IMR-90 (cell line): ENCODE measurements at regions not wholly inside any gene's neighbourhood (a gene's known extent, or its start where the extent isn't known, plus 50 kb on each side); places are given as distances from the start of the nearest gene placed in this dataset.

ENCODE experiments used
- ATAC-seq: fragments of 200-7000 bp; cut with Tn5 transposase; 2 replicates; pipeline ENCODE4 v1.9.1; 2020; ENCODE audit warnings: low read depth, mild to moderate bottlenecking, moderate library complexity
- BruUV-seq: library from RNA; stranded (reverse); fragments of 400-500 nt; replicated peaks from 2 replicates; lab custom pipeline; 2021; lab: Mats Ljungman, UMichigan
- CTCF ChIA-PET: fragments of 300-600 bp; formaldehyde crosslinking; extraction: SDS; loops from one replicate; lab custom pipeline; 2021; ENCODE audit warnings: antibody characterized with exemption; lab: Yijun Ruan, JAX
- POLR2A ChIA-PET: fragments of 300-600 bp; sonication (Branson Sonifier 250); formaldehyde crosslinking; loops from one replicate; lab custom pipeline; 2022; ENCODE audit warnings: antibody characterized with exemption; ENCODE audit not compliant: unreplicated experiment; lab: Charles Lee
- DNase-seq: peaks from one replicate; pipeline ENCODE4 v3.0.0; 2013
- H2AFZ ChIP-seq: replicated peaks from 2 replicates; pipeline ENCODE3; 2013; ENCODE audit warnings: low read length, mild to moderate bottlenecking; ENCODE audit not compliant: poor library complexity
- H2AK5ac ChIP-seq: 2 replicates; pipeline ENCODE4 v1.6.1; 2013; ENCODE audit warnings: low read depth, low read length, inconsistent platforms
- H2AK9ac ChIP-seq: replicated peaks from 2 replicates; pipeline ENCODE3; 2013; ENCODE audit warnings: mild to moderate bottlenecking, low read depth, low read length, moderate library complexity; ENCODE audit not compliant: poor library complexity
- H2BK120ac ChIP-seq: 2 replicates; pipeline ENCODE4 v1.6.1; 2013; ENCODE audit warnings: low read depth, low read length, inconsistent platforms
- H2BK15ac ChIP-seq: 3 replicates; pipeline ENCODE4 v1.6.1; 2013; ENCODE audit warnings: low read depth, low read length, inconsistent platforms
- H2BK20ac ChIP-seq: 2 replicates; pipeline ENCODE4 v1.6.1; 2013; ENCODE audit warnings: low read depth, mild to moderate bottlenecking, inconsistent platforms, low read length, moderate library complexity
- H2BK5ac ChIP-seq: 2 replicates; pipeline ENCODE4 v1.6.1; 2013; ENCODE audit warnings: mild to moderate bottlenecking, low read depth, low read length, inconsistent platforms; ENCODE audit not compliant: poor library complexity, severe bottlenecking
- H3K14ac ChIP-seq: replicated peaks from 2 replicates; pipeline ENCODE4 v1.6.1; 2013; ENCODE audit warnings: low read depth, low read length, inconsistent platforms
- H3K18ac ChIP-seq: 2 replicates; pipeline ENCODE4 v1.6.1; 2013; ENCODE audit warnings: low read depth, low read length, control low read depth
- H3K23ac ChIP-seq: 2 replicates; pipeline ENCODE4 v1.6.1; 2013; ENCODE audit warnings: low read depth, low read length, inconsistent platforms
- H3K27ac ChIP-seq: 2 replicates; pipeline ENCODE4 v1.5.1; 2013; ENCODE audit warnings: mild to moderate bottlenecking, control low read depth, low read length; ENCODE audit not compliant: insufficient read depth
- H3K27me3 ChIP-seq: 2 replicates; pipeline ENCODE4 v1.6.1; 2013; ENCODE audit warnings: low read length; ENCODE audit not compliant: control insufficient read depth, insufficient read depth
- H3K36me3 ChIP-seq: 2 replicates; pipeline ENCODE4 v1.6.1; 2013; ENCODE audit warnings: low read length, mixed read lengths; ENCODE audit not compliant: control insufficient read depth, insufficient read depth
- H3K4ac ChIP-seq: 2 replicates; pipeline ENCODE4 v1.6.1; 2013; ENCODE audit warnings: low read depth, low read length, inconsistent platforms
- H3K4me1 ChIP-seq: 2 replicates; pipeline ENCODE4 v1.6.1; 2013; ENCODE audit warnings: low read length, mixed read lengths; ENCODE audit not compliant: control insufficient read depth, insufficient read depth
- H3K4me2 ChIP-seq: 2 replicates; pipeline ENCODE4 v1.6.1; 2013; ENCODE audit warnings: low read depth, mild to moderate bottlenecking, control low read depth, low read length, moderate library complexity
- H3K4me3 ChIP-seq: 2 replicates; pipeline ENCODE4 v1.5.1; 2013; ENCODE audit warnings: low read depth, mild to moderate bottlenecking, control low read depth, low read length, moderate library complexity; ENCODE audit not compliant: insufficient read depth
- H3K56ac ChIP-seq: 2 replicates; pipeline ENCODE4 v1.6.1; 2013; ENCODE audit warnings: low read length, inconsistent platforms; ENCODE audit not compliant: insufficient read depth; ENCODE audit errors: extremely low read depth
- H3K79me1 ChIP-seq, 2 experiments: 2 replicates each; pipeline ENCODE4 v1.6.1; 2013; ENCODE audit warnings: low read length in 2 of 2, inconsistent platforms in 1 of 2, low read depth in 1 of 2
- H3K9ac ChIP-seq: 2 replicates; pipeline ENCODE4 v1.6.1; 2013; ENCODE audit warnings: low read depth, low read length, control low read depth
- H3K9me1 ChIP-seq: 2 replicates; pipeline ENCODE4 v1.6.1; 2013; ENCODE audit warnings: low read length, inconsistent platforms; ENCODE audit not compliant: insufficient read depth
- H3K9me3 ChIP-seq: 2 replicates; pipeline ENCODE4 v1.6.1; 2013; ENCODE audit warnings: low read length; ENCODE audit not compliant: control insufficient read depth, insufficient read depth
- H4K20me1 ChIP-seq: 2 replicates; pipeline ENCODE4 v1.6.1; 2013; ENCODE audit warnings: low read length, inconsistent platforms; ENCODE audit not compliant: insufficient read depth
- H4K5ac ChIP-seq: 2 replicates; pipeline ENCODE4 v1.6.1; 2013; ENCODE audit warnings: mild to moderate bottlenecking, low read depth, low read length, control low read depth
- H4K8ac ChIP-seq, 2 experiments: 2 replicates each; pipeline ENCODE4 v1.6.1; 2013; ENCODE audit warnings: low read depth in 2 of 2, low read length in 2 of 2, control low read depth in 1 of 2, inconsistent platforms in 1 of 2
- H4K91ac ChIP-seq: 2 replicates; pipeline ENCODE4 v1.6.1; 2013; ENCODE audit warnings: low read depth, low read length, inconsistent platforms; ENCODE audit not compliant: insufficient read depth
- BHLHE40 ChIP-seq: fragments of 150-350 bp; IDR thresholded peaks from 2 replicates; pipeline ENCODE4 v1.6.1; 2016; ENCODE audit warnings: mild to moderate bottlenecking, low read depth, low read length
- CEBPB ChIP-seq: IDR thresholded peaks from 2 replicates; pipeline ENCODE4 v1.6.1; 2012; ENCODE audit warnings: low read depth, low read length, improper control_type of control experiment
- CHD1 ChIP-seq: IDR thresholded peaks from 2 replicates; pipeline ENCODE4 v1.6.1; 2012; ENCODE audit warnings: low read depth, low read length, improper control_type of control experiment
- CTCF ChIP-seq: conservative IDR thresholded peaks from 2 replicates; pipeline ENCODE4 v1.5.1; 2012; ENCODE audit warnings: mild to moderate bottlenecking, low read depth, low read length, improper control_type of control experiment
- ELK1 ChIP-seq: fragments of 150-350 bp; IDR thresholded peaks from 2 replicates; pipeline ENCODE4 v1.6.1; 2016; ENCODE audit warnings: low read depth, mild to moderate bottlenecking, low read length, moderate library complexity, borderline replicate concordance
- FOS ChIP-seq: fragments of 150-350 bp; IDR thresholded peaks from 2 replicates; pipeline ENCODE4 v1.6.1; 2016; ENCODE audit warnings: low read depth, low read length
- MAFK ChIP-seq: IDR thresholded peaks from 2 replicates; pipeline ENCODE4 v1.6.1; 2012; ENCODE audit warnings: low read depth, low read length, improper control_type of control experiment
- MAZ ChIP-seq: IDR thresholded peaks from 2 replicates; pipeline ENCODE4 v1.6.1; 2012; ENCODE audit warnings: low read depth, mild to moderate bottlenecking, low read length, improper control_type of control experiment, moderate library complexity, borderline replicate concordance
- MXI1 ChIP-seq: IDR thresholded peaks from 2 replicates; pipeline ENCODE4 v1.6.1; 2012; ENCODE audit warnings: low read depth, mild to moderate bottlenecking, low read length, moderate library complexity, borderline replicate concordance
- NFE2L2 ChIP-seq: fragments of 150-350 bp; IDR thresholded peaks from 2 replicates; pipeline ENCODE4 v1.6.1; 2016; ENCODE audit warnings: low read depth, mild to moderate bottlenecking, low read length
- POLR2A ChIP-seq: IDR thresholded peaks from 2 replicates; pipeline ENCODE4 v1.6.1; 2012; ENCODE audit warnings: mild to moderate bottlenecking, low read depth, low read length
- RAD21 ChIP-seq: IDR thresholded peaks from 2 replicates; pipeline ENCODE4 v1.6.1; 2012; ENCODE audit warnings: low read length, improper control_type of control experiment
- RCOR1 ChIP-seq: IDR thresholded peaks from 2 replicates; pipeline ENCODE4 v1.6.1; 2012; ENCODE audit warnings: mild to moderate bottlenecking, low read length, improper control_type of control experiment; ENCODE audit not compliant: insufficient replicate concordance
- RFX5 ChIP-seq: IDR thresholded peaks from 2 replicates; pipeline ENCODE4 v1.8.0; 2012; ENCODE audit warnings: low read depth, mild to moderate bottlenecking, low read length, moderate library complexity
- SMC3 ChIP-seq: fragments of 150-350 bp; IDR thresholded peaks from 2 replicates; pipeline ENCODE4 v1.6.1; 2016; ENCODE audit warnings: low read depth, mild to moderate bottlenecking, antibody characterized with exemption, low read length, moderate library complexity
- USF2 ChIP-seq: fragments of 150-350 bp; IDR thresholded peaks from 2 replicates; pipeline ENCODE4 v1.6.1; 2017; ENCODE audit warnings: mild to moderate bottlenecking, antibody characterized with exemption, low read length, low read depth
- WGBS, 2 experiments: methylation state at CpG; one replicate each; pipeline versions ENCODE4 v1.1.5 to v1.1.7; 2013; ENCODE audit warnings: missing lambda C conversion rate in 2 of 2; ENCODE audit not compliant: insufficient read length in 1 of 2; ENCODE audit errors: extremely low coverage in 2 of 2; 5-methylcytosine and 5-hydroxymethylcytosine counted together
- dilution Hi-C: fragments of 300-500 bp; cut with HindIII; formaldehyde crosslinking; loops from one replicate; pipeline ENCODE4 v1.14.3; 2018; ENCODE audit warnings: low sequenced_read_pairs; ENCODE audit not compliant: unreplicated experiment
- in situ Hi-C: fragments of 300-500 bp; cut with MboI; formaldehyde crosslinking; loops from 3 replicates; pipeline ENCODE4 v1.14.3; 2019; ENCODE audit warnings: low sequenced_read_pairs, inconsistent platforms, mixed read lengths
- intact Hi-C: fragments of 100-400 bp; cut with micrococcal nuclease; formaldehyde crosslinking; loops from 2 replicates; pipeline ENCODE4 v1.10.0; 2022

- H3K9me3 ChIP-seq = no peaks in the 10 kb centered on the region
- H4K8ac ChIP-seq = no peak overlapping the region
- H2BK20ac ChIP-seq = no peak overlapping the region
These were observed 394.4 kb downstream of the FIGN start for GRCh38 chr2:163341426-163341825.

More at GRCh38 chr2:163341426-163341825, 394.4 kb downstream of the FIGN start:
- CTCF ChIA-PET = no interaction called here
- 0 out of 2 replicates have a peak, but pooled peaks cover 2% of the 10 kb centered on the region for H3K4me1 ChIP-seq
- no peak overlapping the region for H3K4me2 ChIP-seq
- H3K27me3 ChIP-seq = no peaks in the 10 kb centered on the region
- ATAC-seq = no peak
- no peaks in the 10 kb centered on the region for H4K20me1 ChIP-seq
- H3K14ac ChIP-seq = no peak overlapping the region
- no peak overlapping the region for H2BK15ac ChIP-seq
- TF ChIP-seq CTCF (no peak), MAFK (no peak), NFE2L2 (no peak), CEBPB (no peak), RAD21 (no peak), RCOR1 (no peak), BHLHE40 (no peak), MXI1 (no peak), ELK1 (no peak), RFX5 (no peak), MAZ (no peak), POLR2A (no peak), USF2 (no peak), FOS (no peak), CHD1 (no peak), SMC3 (no peak)
- no TSS peak for BruUV-seq
- no peak overlapping the region for H3K27ac ChIP-seq
- no peak overlapping the region for H3K56ac ChIP-seq
- in situ Hi-C loops (no loop called here), dilution Hi-C loops (no loop called here), intact Hi-C loops (loop anchor here (10.0 kb wide), 2 partner anchors 323 to 1133 kb away; no protein-coding TSS in a partner anchor)
- H3K79me1 ChIP-seq = no peaks in the 10 kb centered on the region
- no peaks in the 10 kb centered on the region for H3K36me3 ChIP-seq
- H2AFZ ChIP-seq = peak overlapping the region; percentile 69
- H3K9ac ChIP-seq = no peak overlapping the region
- no peak overlapping the region for H3K4ac ChIP-seq
- no peak overlapping the region for H4K91ac ChIP-seq
- H3K9me1 ChIP-seq = no peaks in the 10 kb centered on the region
- DNase-seq = peak; percentile 35
- no peak overlapping the region for H2AK5ac ChIP-seq
- POLR2A ChIA-PET = no interaction called here
- no peak overlapping the region for H3K18ac ChIP-seq
- no CpG with 5 or more reads among the region's 2 CpGs for WGBS, 2 experiments
- no peak overlapping the region for H2BK5ac ChIP-seq
- H2BK120ac ChIP-seq = no peak overlapping the region
- H3K4me3 ChIP-seq = no peak overlapping the region
- H4K5ac ChIP-seq = no peak overlapping the region
- no peak overlapping the region for H3K23ac ChIP-seq
- H2AK9ac ChIP-seq = no peak overlapping the region
